GM18505 (cell line): ENCODE measurements at regions not wholly inside any gene's neighbourhood (a gene's known extent, or its start where the extent isn't known, plus 50 kb on each side); places are given as distances from the start of the nearest gene placed in this dataset.
"Not testable (repeated sequence)": the region's sequence is repeated elsewhere in the genome, so short reads cannot be mapped to it uniquely, and the experiment has no call there.

Experiments used
- ATAC-seq: cut with Tn5 transposase; IDR thresholded peaks from one replicate; pipeline ENCODE4 v1.9.1; 2021; ENCODE audit not compliant: unreplicated experiment
- POLR2A ChIP-seq: IDR thresholded peaks from 4 replicates; pipeline ENCODE4 v1.6.1; 2011; ENCODE audit warnings: borderline replicate concordance; ENCODE audit not compliant: insufficient read depth, insufficient read length; ENCODE audit errors: extremely low read depth

GRCh38 chr21:28298251-28298672 is 694.4 kb downstream of the LTN1 start:
- ATAC-seq: no peak
- no peak for TF ChIP-seq POLR2A

DNA sequence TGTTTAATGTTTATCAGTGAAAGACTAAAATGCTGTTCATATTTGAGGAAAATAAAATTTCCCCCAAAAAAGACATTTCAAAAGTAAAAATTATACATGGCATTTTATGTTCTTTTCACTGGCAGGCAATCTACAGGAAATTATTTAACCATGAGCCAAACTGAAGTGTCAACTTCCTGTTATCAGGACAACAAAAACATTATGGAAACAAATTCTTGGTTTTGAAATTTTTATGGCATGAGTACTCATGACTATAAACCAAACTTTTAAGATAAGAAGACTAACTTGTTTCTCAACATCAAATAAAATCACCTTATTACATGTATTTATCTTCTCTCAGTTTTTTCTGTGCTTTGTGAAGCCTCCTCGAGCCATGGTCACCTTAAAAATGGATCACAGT is 698.6 kb downstream of the LTN1 start:
- TF ChIP-seq POLR2A: no peak
- no peak for ATAC-seq

DNA sequence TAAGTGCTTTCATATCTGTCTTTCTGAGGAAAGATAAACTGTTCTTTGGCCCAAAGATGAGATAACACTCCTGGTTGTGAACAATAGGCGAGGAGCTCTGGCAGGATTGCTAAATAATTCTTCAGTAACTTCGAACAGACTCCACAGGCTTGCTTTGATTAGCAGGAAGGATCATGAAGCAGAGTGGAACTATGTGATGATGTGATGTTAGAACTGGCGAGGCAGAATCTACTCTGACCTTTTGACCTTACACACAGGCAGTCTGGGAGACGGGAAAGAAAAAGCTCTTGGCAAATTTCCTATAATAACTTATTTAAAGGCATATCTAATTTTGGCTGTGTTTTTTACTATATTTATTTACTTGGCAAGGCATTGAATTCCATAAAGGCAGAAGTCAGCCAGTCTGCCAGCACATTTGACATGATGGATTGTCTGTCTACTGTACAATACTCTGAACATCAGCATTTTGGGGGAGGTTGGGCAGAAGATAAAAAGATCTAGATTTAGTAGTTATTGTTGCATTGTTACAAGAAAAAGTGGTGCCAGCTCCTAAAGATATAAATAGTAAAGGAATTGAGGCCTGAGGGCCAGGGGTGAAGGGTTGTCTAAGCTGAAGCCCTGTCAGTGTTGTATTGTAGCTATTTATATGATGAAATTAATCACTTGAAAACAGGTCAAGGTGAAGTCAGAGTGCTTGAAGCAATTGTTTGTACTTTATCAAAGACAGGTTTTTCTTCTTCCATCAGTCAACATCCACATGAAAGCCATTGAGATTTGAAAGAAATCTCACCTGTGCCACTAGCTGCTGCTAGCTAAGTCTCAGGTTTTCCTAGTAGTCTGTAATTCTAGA is 708.8 kb downstream of the LTN1 start:
- TF ChIP-seq POLR2A: no peak
- ATAC-seq: no peak

DNA sequence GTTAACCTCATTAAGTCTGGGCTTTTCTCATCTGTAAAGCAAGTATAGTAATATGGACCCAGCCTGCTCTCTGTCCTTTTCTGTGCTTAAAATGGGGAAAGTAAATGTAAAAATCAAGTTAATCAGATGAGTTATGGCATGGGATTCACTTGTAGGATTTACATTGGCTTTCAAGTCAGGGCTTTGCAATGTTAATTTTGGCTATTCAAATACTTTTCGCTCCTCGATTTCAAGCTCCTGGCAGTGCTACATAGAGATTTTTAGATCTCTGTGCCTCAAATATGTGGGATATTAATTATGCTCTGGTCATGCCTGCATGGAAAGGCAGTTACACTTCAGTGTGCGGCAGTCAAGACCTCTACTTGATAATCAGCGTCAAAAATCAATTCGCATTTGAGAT is 709.8 kb downstream of the LTN1 start:
- ATAC-seq: no peak
- TF ChIP-seq POLR2A: no peak

- ATAC-seq: not testable (repeated sequence)
Observed at GRCh38 chr21:28281357-28281756, 711.3 kb downstream of the LTN1 start.

- no peak for TF ChIP-seq POLR2A
- ATAC-seq: no peak
Observed at GRCh38 chr21:28280611-28281010, 712.1 kb downstream of the LTN1 start.

DNA sequence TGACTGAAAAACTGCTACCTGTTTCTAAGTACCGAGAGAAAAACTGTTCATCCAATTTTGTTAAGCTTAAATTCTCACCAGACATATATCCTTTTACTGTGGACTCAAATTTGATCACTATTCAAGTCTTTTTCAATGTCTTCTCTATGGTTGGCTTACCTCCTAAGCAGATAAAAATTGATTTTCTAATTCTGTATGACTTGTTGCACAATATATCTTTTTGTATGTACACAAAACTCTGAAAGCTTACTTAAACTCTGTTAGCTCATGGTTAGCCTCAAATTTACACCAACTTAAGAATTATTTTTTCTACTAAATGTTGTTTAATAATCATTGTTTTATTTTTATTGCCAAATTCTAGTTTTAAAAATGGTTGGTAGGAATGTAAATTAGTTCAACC is 715.4 kb downstream of the LTN1 start:
- no peak for TF ChIP-seq POLR2A
- no peak for ATAC-seq

- no peak for TF ChIP-seq POLR2A
- no peak for ATAC-seq
Observed at GRCh38 chr21:28272272-28272992, 720.2 kb downstream of the LTN1 start.

DNA sequence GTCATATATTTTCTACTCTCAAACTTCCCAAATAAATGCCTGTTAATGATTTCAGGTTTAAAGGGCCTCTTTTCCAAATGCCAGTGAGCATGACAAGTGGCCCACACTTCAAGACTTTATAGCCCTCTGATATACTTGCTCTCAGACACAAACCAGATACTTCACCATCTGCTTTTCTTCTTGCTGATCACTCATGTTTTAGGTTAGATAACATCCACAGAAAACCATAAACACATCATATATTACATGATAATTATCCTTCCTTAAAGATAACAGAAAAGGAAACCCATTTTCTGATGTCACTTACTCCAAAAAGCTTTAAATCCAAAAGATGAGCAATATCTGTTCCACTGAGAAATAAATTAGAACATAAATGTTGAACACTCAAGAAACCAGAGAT is 723.5 kb downstream of the LTN1 start:
- no peak for ATAC-seq
- no peak for TF ChIP-seq POLR2A

DNA sequence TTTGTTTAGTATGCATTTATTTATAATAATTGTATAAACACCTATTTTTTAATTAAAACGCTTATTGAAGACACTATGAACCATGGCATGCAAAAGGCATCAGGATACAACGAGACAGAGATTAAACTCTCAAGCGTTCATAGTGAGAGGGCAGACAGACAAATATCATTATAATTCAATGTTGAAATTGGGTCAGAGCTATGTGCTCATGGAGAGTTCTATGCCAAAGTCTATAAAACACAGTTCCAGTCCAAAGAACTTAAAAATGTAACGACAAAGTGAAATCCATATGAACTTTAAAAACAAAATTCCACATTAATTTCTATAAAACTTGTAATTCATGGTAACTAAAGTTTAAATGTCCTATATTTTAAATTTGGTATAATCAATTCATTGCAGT is 724.0 kb downstream of the LTN1 start:
- TF ChIP-seq POLR2A: no peak
- ATAC-seq: no peak

DNA sequence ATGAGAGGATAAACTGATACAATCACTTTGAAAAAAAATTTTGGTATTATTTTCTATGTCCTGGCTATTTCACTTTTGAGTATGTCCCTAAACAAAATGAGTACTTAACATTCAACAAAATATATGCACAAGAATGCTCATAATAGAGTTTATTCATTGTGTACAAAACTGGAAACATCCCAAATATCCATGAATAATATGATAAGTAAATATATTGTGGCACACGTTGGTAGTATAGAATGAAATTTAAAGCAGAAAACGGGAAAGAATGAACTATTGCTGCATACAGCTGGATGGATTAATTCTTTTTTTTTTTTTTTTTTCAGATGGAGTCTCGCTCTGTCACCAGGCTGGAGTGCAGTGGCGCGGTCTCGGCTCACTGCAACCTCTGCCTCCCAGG is 725.2 kb downstream of the LTN1 start:
- no peak for ATAC-seq
- TF ChIP-seq POLR2A: no peak

DNA sequence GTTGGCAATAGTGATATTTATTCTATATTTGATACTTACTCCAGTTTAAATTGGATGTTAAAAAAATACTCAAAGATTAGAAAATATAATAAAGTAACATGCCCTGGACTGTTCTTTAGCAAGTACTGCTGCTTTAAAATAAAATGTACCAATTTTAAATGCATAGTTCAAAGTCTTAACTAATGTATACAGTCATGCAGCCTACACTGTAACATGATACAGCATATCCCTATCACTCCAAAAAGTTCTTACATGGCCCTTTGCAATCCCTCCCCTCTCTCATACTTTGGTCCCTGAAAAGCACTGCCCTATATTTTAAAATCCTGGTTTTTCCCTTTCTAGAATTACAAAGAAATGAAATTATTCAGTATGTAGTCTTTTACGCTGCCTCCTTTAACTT is 726.6 kb downstream of the LTN1 start:
- TF ChIP-seq POLR2A: no peak
- ATAC-seq: no peak

GRCh38 chr21:28263974-28264373 is 728.7 kb downstream of the LTN1 start:
- ATAC-seq: no peak
- no peak for TF ChIP-seq POLR2A

GRCh38 chr21:28261298-28261697 is 731.4 kb downstream of the LTN1 start:
- no peak for ATAC-seq
- TF ChIP-seq POLR2A: no peak
